Trophoblast cell (in vitro differentiated cells and primary cell): ENCODE measurements at regions not wholly inside any gene's neighbourhood (a gene's known extent, or its start where the extent isn't known, plus 50 kb on each side); places are given as distances from the start of the nearest gene placed in this dataset.

ENCODE experiments used
- DNase-seq, 2 donors: peaks; one replicate each; pipeline ENCODE4 v3.0.0-alpha.2; 2016
- H2AFZ ChIP-seq: 2 replicates; pipeline ENCODE4 v1.6.1; 2013; ENCODE audit warnings: low read length, moderate library complexity, mild to moderate bottlenecking; ENCODE audit not compliant: insufficient read depth, poor library complexity
- H2AK5ac ChIP-seq: 2 replicates; pipeline ENCODE4 v1.6.1; 2013; ENCODE audit warnings: mild to moderate bottlenecking, low read length
- H2BK120ac ChIP-seq: 2 replicates; pipeline ENCODE4 v1.6.1; 2013; ENCODE audit warnings: low read length, mild to moderate bottlenecking, moderate library complexity; ENCODE audit not compliant: insufficient read depth, poor library complexity
- H2BK12ac ChIP-seq: 2 replicates; pipeline ENCODE4 v1.6.1; 2013; ENCODE audit warnings: mild to moderate bottlenecking, low read length, moderate library complexity
- H2BK5ac ChIP-seq: 2 replicates; pipeline ENCODE4 v1.6.1; 2013; ENCODE audit warnings: low read length, low read depth, moderate library complexity, mild to moderate bottlenecking; ENCODE audit not compliant: poor library complexity
- H3K14ac ChIP-seq: 2 replicates; pipeline ENCODE4 v1.6.1; 2013; ENCODE audit warnings: mild to moderate bottlenecking, low read length
- H3K18ac ChIP-seq: 2 replicates; pipeline ENCODE4 v1.6.1; 2013; ENCODE audit warnings: mild to moderate bottlenecking, low read length
- H3K23ac ChIP-seq: 2 replicates; pipeline ENCODE4 v1.6.1; 2013; ENCODE audit warnings: low read length
- H3K27ac ChIP-seq: 2 replicates; pipeline ENCODE4 v1.5.1; 2013; ENCODE audit warnings: low read depth, mild to moderate bottlenecking, inconsistent platforms, low read length, moderate library complexity
- H3K27me3 ChIP-seq: 2 replicates; pipeline ENCODE4 v1.6.1; 2013; ENCODE audit warnings: inconsistent platforms, mild to moderate bottlenecking, low read length, moderate library complexity; ENCODE audit not compliant: insufficient read depth
- H3K36me3 ChIP-seq, 2 experiments: 1 replicate in 1 of 2; 2 replicates in 1 of 2; pipeline ENCODE4 v1.6.1; 2013; ENCODE audit warnings: low read length in 2 of 2, mild to moderate bottlenecking in 2 of 2, moderate library complexity in 1 of 2; ENCODE audit not compliant: insufficient read depth in 2 of 2, control insufficient read depth in 1 of 2
- H3K4ac ChIP-seq: 2 replicates; pipeline ENCODE4 v1.6.1; 2013; ENCODE audit warnings: low read depth, mild to moderate bottlenecking, low read length, moderate library complexity
- H3K4me1 ChIP-seq, 2 experiments: 1 replicate in 1 of 2; 2 replicates in 1 of 2; pipeline ENCODE4 v1.6.1; 2013; ENCODE audit warnings: low read length in 2 of 2, mild to moderate bottlenecking in 2 of 2, moderate library complexity in 1 of 2; ENCODE audit not compliant: insufficient read depth in 2 of 2, control insufficient read depth in 1 of 2
- H3K4me2 ChIP-seq: 2 replicates; pipeline ENCODE4 v1.6.1; 2013; ENCODE audit warnings: inconsistent platforms, mild to moderate bottlenecking, low read length, moderate library complexity
- H3K4me3 ChIP-seq: 2 replicates; pipeline ENCODE4 v1.5.1; 2013; ENCODE audit warnings: mild to moderate bottlenecking, low read depth, low read length, inconsistent platforms
- H3K79me1 ChIP-seq: one replicate; pipeline ENCODE4 v1.6.1; 2013; ENCODE audit warnings: low read length
- H3K79me2 ChIP-seq: 2 replicates; pipeline ENCODE4 v1.6.1; 2013; ENCODE audit warnings: low read length, mild to moderate bottlenecking; ENCODE audit not compliant: control insufficient read depth, insufficient read depth, poor library complexity
- H3K9ac ChIP-seq: 2 replicates; pipeline ENCODE4 v1.6.1; 2013; ENCODE audit warnings: mild to moderate bottlenecking, low read length
- H3K9me3 ChIP-seq: 2 replicates; pipeline ENCODE4 v1.6.1; 2013; ENCODE audit warnings: low read depth, mild to moderate bottlenecking, control low read depth, inconsistent platforms, low read length; ENCODE audit not compliant: insufficient read depth
- H4K12ac ChIP-seq: 2 replicates; pipeline ENCODE4 v1.6.1; 2013; ENCODE audit warnings: low read depth, mild to moderate bottlenecking, low read length, moderate library complexity
- H4K8ac ChIP-seq: 2 replicates; pipeline ENCODE4 v1.6.1; 2013; ENCODE audit warnings: low read depth, mild to moderate bottlenecking, low read length, moderate library complexity
- H4K91ac ChIP-seq: one replicate; pipeline ENCODE4 v1.6.1; 2013; ENCODE audit warnings: low read depth, mild to moderate bottlenecking, low read length, moderate library complexity
- WGBS: extraction: QIAGEN DNeasy Blood & Tissue Kit; methylation state at CpG from one replicate; pipeline ENCODE4 v1.1.7; 2013; ENCODE audit warnings: missing lambda C conversion rate; ENCODE audit not compliant: insufficient read length, insufficient coverage; ENCODE audit errors: extremely low coverage; 5-methylcytosine and 5-hydroxymethylcytosine counted together

DNA sequence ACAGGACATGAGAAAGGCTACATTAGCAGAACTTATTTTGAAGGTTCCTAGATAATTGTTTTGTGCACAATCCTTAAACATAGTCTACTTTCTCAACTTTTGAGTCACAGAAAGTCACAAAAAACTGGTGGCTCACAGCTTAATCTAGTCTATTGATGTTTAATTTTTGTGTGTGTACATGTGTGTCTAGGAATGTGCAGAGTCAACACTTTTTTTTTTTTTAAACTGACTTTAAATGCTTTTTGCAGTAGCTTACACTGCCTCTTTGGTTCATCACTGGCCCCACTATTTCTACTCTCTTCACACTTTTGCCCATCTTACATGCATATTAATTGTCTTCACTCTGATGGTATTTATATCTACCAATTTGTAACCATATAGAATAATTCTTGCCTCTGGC is 566.9 kb downstream of the BCKDHB start:
- Histone ChIP-seq H3K4me1 (no peaks in the 10 kb centered on the region), H3K14ac (no peak overlapping the region), H3K23ac (no peak overlapping the region), H2BK5ac (no peak overlapping the region), H2BK12ac (no peak overlapping the region), H3K18ac (no peak overlapping the region), H4K8ac (no peak overlapping the region), H3K9ac (no peak overlapping the region), H3K79me1 (no peaks in the 10 kb centered on the region), H3K4ac (no peak overlapping the region), H3K79me2 (no peaks in the 10 kb centered on the region), H2BK120ac (no peak overlapping the region), H4K91ac (no peak overlapping the region), H3K27me3 (no peaks in the 10 kb centered on the region), H4K12ac (no peak overlapping the region), H3K36me3 (no peaks in the 10 kb centered on the region), H3K4me2 (no peak overlapping the region), H2AFZ (no peak overlapping the region), H3K27ac (no peak overlapping the region), H3K9me3 (no peaks in the 10 kb centered on the region), H3K4me3 (no peak overlapping the region), H2AK5ac (no peak overlapping the region)
- DNase-seq: no peak

DNA sequence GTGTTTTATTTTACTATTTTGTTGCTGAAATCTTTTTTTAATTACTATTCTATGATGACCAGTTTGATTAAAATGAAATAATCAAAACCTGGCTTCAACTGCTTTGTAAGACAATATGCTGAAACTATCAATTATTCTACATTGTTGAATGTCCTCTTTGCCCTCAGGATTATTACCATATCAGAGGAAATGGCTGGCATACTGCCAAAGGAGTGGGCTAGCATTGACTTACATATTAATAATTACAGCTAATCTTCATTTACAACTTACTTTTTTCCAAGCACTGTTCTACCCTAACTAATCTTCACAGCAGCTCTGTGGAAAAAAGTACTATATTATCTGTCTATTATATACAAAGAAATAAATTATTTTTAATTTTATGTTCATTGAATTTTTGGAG is 560.5 kb downstream of the BCKDHB start:
- H4K12ac ChIP-seq: no peak overlapping the region
- no peak overlapping the region for H3K9ac ChIP-seq
- no peak for DNase-seq
- H2BK5ac ChIP-seq: no peak overlapping the region
- H4K91ac ChIP-seq: no peak overlapping the region
- no peaks in the 10 kb centered on the region for H3K36me3 ChIP-seq
- no peak overlapping the region for H3K14ac ChIP-seq
- H3K4ac ChIP-seq: no peak overlapping the region
- H4K8ac ChIP-seq: no peak overlapping the region
- H3K79me1 ChIP-seq: no peaks in the 10 kb centered on the region
- H3K23ac ChIP-seq: no peak overlapping the region
- H3K18ac ChIP-seq: no peak overlapping the region
- H2AFZ ChIP-seq: no peak overlapping the region
- no peaks in the 10 kb centered on the region for H3K27me3 ChIP-seq
- no peaks in the 10 kb centered on the region for H3K79me2 ChIP-seq
- H3K4me1 ChIP-seq: no peaks in the 10 kb centered on the region
- H2BK12ac ChIP-seq: no peak overlapping the region
- no peak overlapping the region for H2AK5ac ChIP-seq
- H2BK120ac ChIP-seq: no peak overlapping the region
- no peak overlapping the region for H3K4me3 ChIP-seq
- no peak overlapping the region for H3K4me2 ChIP-seq
- H3K9me3 ChIP-seq: no peaks in the 10 kb centered on the region
- no peak overlapping the region for H3K27ac ChIP-seq

DNA sequence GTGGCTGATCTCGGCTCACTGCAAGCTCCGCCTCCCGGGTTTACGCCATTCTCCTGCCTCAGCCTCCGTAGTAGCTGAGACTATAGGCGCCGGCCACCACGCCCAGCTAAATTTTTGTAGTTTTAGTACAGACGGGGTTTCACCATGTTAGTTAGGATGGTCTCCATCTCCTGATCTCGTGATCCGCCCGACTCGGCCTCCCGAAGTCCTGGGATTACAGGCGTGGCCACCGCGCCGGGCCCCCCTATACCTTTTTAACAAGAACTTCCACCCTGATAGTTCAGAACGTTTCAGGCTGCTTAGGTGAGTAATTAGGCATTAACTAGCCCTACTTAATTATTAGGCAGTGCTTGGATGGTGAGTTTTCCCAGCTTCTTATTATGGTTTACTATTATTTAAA is 552.5 kb downstream of the BCKDHB start:
- no peaks in the 10 kb centered on the region for H3K79me1 ChIP-seq
- no peak overlapping the region for H4K8ac ChIP-seq
- no peak overlapping the region for H4K91ac ChIP-seq
- no peak overlapping the region for H3K14ac ChIP-seq
- H3K4me3 ChIP-seq: no peak overlapping the region
- H3K18ac ChIP-seq: no peak overlapping the region
- WGBS: no CpG with 5 or more reads among the region's 19 CpGs
- H3K79me2 ChIP-seq: no peaks in the 10 kb centered on the region
- H3K27me3 ChIP-seq: no peaks in the 10 kb centered on the region
- no peaks in the 10 kb centered on the region for H3K36me3 ChIP-seq
- DNase-seq: no peak
- no peak overlapping the region for H2BK5ac ChIP-seq
- H2BK120ac ChIP-seq: no peak overlapping the region
- no peaks in the 10 kb centered on the region for H3K4me1 ChIP-seq
- no peak overlapping the region for H3K9ac ChIP-seq
- H2AFZ ChIP-seq: no peak overlapping the region
- H3K9me3 ChIP-seq: no peaks in the 10 kb centered on the region
- no peak overlapping the region for H2AK5ac ChIP-seq
- H3K27ac ChIP-seq: no peak overlapping the region
- no peak overlapping the region for H2BK12ac ChIP-seq
- H3K4ac ChIP-seq: no peak overlapping the region
- no peak overlapping the region for H3K23ac ChIP-seq
- no peak overlapping the region for H3K4me2 ChIP-seq
- no peak overlapping the region for H4K12ac ChIP-seq

- H4K91ac ChIP-seq: no peak overlapping the region
- no peak overlapping the region for H3K4ac ChIP-seq
- H3K9me3 ChIP-seq: no peaks in the 10 kb centered on the region
- H3K27ac ChIP-seq: no peak overlapping the region
- no peak overlapping the region for H2BK120ac ChIP-seq
- no peak overlapping the region for H2AFZ ChIP-seq
- H3K4me2 ChIP-seq: no peak overlapping the region
- H4K8ac ChIP-seq: no peak overlapping the region
- no peaks in the 10 kb centered on the region for H3K79me1 ChIP-seq
- no peaks in the 10 kb centered on the region for H3K79me2 ChIP-seq
- WGBS: no CpG with 5 or more reads among the region's 4 CpGs
- no peak overlapping the region for H3K4me3 ChIP-seq
- H3K14ac ChIP-seq: no peak overlapping the region
- no peak overlapping the region for H2AK5ac ChIP-seq
- H3K4me1 ChIP-seq: no peaks in the 10 kb centered on the region
- no peak overlapping the region for H3K18ac ChIP-seq
- H4K12ac ChIP-seq: no peak overlapping the region
- H3K23ac ChIP-seq: no peak overlapping the region
- no peak overlapping the region for H3K9ac ChIP-seq
- no peak for DNase-seq
- no peaks in the 10 kb centered on the region for H3K36me3 ChIP-seq
- H2BK12ac ChIP-seq: no peak overlapping the region
- H3K27me3 ChIP-seq: no peaks in the 10 kb centered on the region
- H2BK5ac ChIP-seq: no peak overlapping the region
Measured at GRCh38 chr6:80647156-80647555, 540.7 kb downstream of the BCKDHB start.

- Histone ChIP-seq H3K4ac (no peak overlapping the region), H2BK5ac (no peak overlapping the region), H3K4me3 (no peak overlapping the region), H3K79me2 (no peaks in the 10 kb centered on the region), H2BK12ac (no peak overlapping the region), H4K12ac (no peak overlapping the region), H3K4me1 (no peaks in the 10 kb centered on the region), H3K4me2 (no peak overlapping the region), H3K9ac (no peak overlapping the region), H2BK120ac (no peak overlapping the region), H2AFZ (no peak overlapping the region), H3K27ac (no peak overlapping the region), H3K23ac (no peak overlapping the region), H3K79me1 (no peaks in the 10 kb centered on the region), H3K36me3 (no peaks in the 10 kb centered on the region), H3K9me3 (no peaks in the 10 kb centered on the region), H4K8ac (no peak overlapping the region), H4K91ac (no peak overlapping the region), H3K18ac (no peak overlapping the region), H3K27me3 (no peaks in the 10 kb centered on the region), H2AK5ac (no peak overlapping the region), H3K14ac (no peak overlapping the region)
- peak; percentile 58 to 67 for DNase-seq
- no CpG with 5 or more reads among the region's 2 CpGs for WGBS
Measured at GRCh38 chr6:80643881-80644280, 537.4 kb downstream of the BCKDHB start.
